ENCODE measurements at regions not wholly inside any gene's neighbourhood (a gene's known extent, or its start where the extent isn't known, plus 50 kb on each side); places are given as distances from the start of the nearest gene placed in this dataset.

DNA sequence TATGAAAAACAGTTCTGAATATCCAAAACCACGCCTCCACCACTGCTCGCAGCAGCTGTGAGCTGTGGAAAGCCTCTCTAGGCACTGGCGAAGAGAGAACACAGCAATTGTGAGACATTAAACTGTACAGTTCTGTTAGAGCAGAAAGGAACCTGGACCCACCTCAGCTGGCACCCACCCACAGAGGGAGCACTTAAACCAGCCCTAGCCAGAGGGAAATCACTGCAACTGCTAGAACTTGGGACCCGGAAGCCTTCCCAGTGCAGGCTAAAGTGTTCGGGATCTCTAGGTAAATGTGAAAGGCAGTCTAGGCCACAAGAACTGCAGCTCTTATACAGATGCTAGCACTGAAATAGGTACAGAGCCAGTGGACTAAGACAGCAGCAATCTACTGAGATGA lies 308.8 kb downstream of the PRR32 start:
- WGBS = 78% methylated on average over 5 of the region's 5 CpGs

DNA sequence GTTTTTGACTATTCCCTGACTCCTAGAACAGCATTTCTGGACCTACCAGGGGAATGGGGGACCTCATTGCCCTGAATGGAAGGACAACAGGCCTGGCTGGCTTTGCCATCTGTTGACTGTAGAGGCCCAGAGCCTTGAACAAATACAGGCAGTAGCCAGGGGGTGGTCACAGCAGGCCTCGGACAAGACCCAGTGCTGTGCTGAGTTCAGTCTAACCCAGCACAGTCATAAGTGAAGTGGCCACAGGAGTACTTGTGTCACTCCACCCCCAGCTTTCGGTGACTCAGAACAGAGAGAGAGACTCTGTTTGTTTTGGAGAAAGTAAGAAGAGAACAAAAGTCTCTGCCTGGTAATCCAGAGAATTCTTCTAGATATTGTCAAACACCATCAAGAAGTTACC lies 310.0 kb downstream of the PRR32 start:
- DNase-seq (ENCODE audit: low spot score) = no peak
- H3K27me3 ChIP-seq (ENCODE audit: control insufficient read depth in 4 of 4, insufficient read depth in 4 of 4, low read length in 3 of 4) = no peaks in the 10 kb centered on the region
- H3K9ac ChIP-seq (ENCODE audit: low read depth in 1 of 2, low read length in 2 of 2) = no peak overlapping the region
- H3K9me3 ChIP-seq (ENCODE audit: control insufficient read depth in 4 of 4, low read length in 3 of 4) = no peaks in the 10 kb centered on the region
- no peaks in the 10 kb centered on the region for H3K4me1 ChIP-seq (ENCODE audit: control insufficient read depth in 4 of 4, insufficient read depth in 4 of 4, low read length in 3 of 4)
- no peak for TF ChIP-seq GABPA (IDR thresholded peaks at IDR 0.05 in 1 of 2, conservative IDR thresholded peaks at IDR 0.05 in 1 of 2)
- TF ChIP-seq FOXA1 (IDR thresholded peaks at IDR 0.05) = no peak
- TF ChIP-seq HNF4G (IDR thresholded peaks at IDR 0.05) = no peak
- no peak for TF ChIP-seq EGR1 (IDR thresholded peaks at IDR 0.05; ENCODE audit: low read depth in 2 of 2)
- TF ChIP-seq SP1 (IDR thresholded peaks at IDR 0.05) = no peak
- TF ChIP-seq, protein P1, sequence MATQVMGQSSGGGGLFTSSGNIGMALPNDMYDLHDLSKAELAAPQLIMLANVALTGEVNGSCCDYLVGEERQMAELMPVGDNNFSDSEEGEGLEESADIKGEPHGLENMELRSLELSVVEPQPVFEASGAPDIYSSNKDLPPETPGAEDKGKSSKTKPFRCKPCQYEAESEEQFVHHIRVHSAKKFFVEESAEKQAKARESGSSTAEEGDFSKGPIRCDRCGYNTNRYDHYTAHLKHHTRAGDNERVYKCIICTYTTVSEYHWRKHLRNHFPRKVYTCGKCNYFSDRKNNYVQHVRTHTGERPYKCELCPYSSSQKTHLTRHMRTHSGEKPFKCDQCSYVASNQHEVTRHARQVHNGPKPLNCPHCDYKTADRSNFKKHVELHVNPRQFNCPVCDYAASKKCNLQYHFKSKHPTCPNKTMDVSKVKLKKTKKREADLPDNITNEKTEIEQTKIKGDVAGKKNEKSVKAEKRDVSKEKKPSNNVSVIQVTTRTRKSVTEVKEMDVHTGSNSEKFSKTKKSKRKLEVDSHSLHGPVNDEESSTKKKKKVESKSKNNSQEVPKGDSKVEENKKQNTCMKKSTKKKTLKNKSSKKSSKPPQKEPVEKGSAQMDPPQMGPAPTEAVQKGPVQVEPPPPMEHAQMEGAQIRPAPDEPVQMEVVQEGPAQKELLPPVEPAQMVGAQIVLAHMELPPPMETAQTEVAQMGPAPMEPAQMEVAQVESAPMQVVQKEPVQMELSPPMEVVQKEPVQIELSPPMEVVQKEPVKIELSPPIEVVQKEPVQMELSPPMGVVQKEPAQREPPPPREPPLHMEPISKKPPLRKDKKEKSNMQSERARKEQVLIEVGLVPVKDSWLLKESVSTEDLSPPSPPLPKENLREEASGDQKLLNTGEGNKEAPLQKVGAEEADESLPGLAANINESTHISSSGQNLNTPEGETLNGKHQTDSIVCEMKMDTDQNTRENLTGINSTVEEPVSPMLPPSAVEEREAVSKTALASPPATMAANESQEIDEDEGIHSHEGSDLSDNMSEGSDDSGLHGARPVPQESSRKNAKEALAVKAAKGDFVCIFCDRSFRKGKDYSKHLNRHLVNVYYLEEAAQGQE (IDR thresholded peaks at IDR 0.05) = no peak
- TF ChIP-seq TAF1 (conservative IDR thresholded peaks at IDR 0.05) = no peak
- no peak overlapping the region for H3K27ac ChIP-seq (ENCODE audit: low read depth in 1 of 2, low read length in 2 of 2)
- no peak overlapping the region for H3K4me3 ChIP-seq (ENCODE audit: low read depth in 1 of 3, low read length in 3 of 3)
- WGBS = 67% methylated on average over 2 of the region's 2 CpGs
- H3K36me3 ChIP-seq (ENCODE audit: control insufficient read depth in 4 of 4, insufficient read depth in 3 of 4, low read depth in 1 of 4, low read length in 3 of 4) = no peaks in the 10 kb centered on the region

More for the DNA sequence above, 308.8 kb downstream of the PRR32 start:
- Histone ChIP-seq H3K27ac (ENCODE audit: low read depth in 1 of 2, low read length in 2 of 2) (no peak overlapping the region), H3K4me1 (ENCODE audit: control insufficient read depth in 4 of 4, insufficient read depth in 4 of 4, low read length in 3 of 4) (no peaks in the 10 kb centered on the region), H3K36me3 (ENCODE audit: control insufficient read depth in 4 of 4, insufficient read depth in 3 of 4, low read depth in 1 of 4, low read length in 3 of 4) (no peaks in the 10 kb centered on the region), H3K4me3 (ENCODE audit: low read depth in 1 of 3, low read length in 3 of 3) (no peak overlapping the region), H3K9me3 (ENCODE audit: control insufficient read depth in 4 of 4, low read length in 3 of 4) (no peaks in the 10 kb centered on the region), H3K27me3 (ENCODE audit: control insufficient read depth in 4 of 4, insufficient read depth in 4 of 4, low read length in 3 of 4) (no peaks in the 10 kb centered on the region), H3K9ac (ENCODE audit: low read depth in 1 of 2, low read length in 2 of 2) (no peak overlapping the region)
- no peak for DNase-seq (ENCODE audit: low spot score)
- TF ChIP-seq, protein P2, sequence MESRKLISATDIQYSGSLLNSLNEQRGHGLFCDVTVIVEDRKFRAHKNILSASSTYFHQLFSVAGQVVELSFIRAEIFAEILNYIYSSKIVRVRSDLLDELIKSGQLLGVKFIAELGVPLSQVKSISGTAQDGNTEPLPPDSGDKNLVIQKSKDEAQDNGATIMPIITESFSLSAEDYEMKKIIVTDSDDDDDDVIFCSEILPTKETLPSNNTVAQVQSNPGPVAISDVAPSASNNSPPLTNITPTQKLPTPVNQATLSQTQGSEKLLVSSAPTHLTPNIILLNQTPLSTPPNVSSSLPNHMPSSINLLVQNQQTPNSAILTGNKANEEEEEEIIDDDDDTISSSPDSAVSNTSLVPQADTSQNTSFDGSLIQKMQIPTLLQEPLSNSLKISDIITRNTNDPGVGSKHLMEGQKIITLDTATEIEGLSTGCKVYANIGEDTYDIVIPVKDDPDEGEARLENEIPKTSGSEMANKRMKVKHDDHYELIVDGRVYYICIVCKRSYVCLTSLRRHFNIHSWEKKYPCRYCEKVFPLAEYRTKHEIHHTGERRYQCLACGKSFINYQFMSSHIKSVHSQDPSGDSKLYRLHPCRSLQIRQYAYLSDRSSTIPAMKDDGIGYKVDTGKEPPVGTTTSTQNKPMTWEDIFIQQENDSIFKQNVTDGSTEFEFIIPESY (IDR thresholded peaks at IDR 0.05) = no peak
- TF ChIP-seq, protein P3, sequence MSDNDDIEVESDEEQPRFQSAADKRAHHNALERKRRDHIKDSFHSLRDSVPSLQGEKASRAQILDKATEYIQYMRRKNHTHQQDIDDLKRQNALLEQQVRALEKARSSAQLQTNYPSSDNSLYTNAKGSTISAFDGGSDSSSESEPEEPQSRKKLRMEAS (IDR thresholded peaks at IDR 0.05) = no peak
- TF ChIP-seq NR2F2 (IDR thresholded peaks at IDR 0.05) = no peak
- no peak for TF ChIP-seq HNF4G (IDR thresholded peaks at IDR 0.05)
- TF ChIP-seq JUND (IDR thresholded peaks at IDR 0.05) = no peak
- no peak for TF ChIP-seq HNF4A (conservative IDR thresholded peaks at IDR 0.05)

DNA sequence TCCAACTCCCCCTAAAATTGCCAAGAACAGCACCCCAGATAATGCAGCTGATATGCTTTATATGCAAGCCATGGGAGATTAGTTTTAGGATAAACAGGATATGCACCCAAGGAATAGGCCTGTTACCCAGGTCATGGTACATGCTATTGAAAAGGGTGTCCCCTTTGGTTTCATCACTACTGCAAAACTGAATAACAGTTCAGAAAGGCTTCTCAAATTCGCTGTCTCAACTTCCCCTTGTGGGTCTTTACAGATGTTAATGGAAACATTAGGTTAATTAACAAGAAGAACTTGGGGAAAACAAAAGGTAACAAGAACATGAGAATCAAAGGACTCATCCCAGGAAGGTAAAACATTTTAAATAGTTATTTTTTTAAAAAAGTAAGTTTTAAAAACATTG lies 318.7 kb downstream of the PRR32 start:
- no peak overlapping the region for H3K4me3 ChIP-seq (ENCODE audit: low read depth in 1 of 3, low read length in 3 of 3)
- H3K27ac ChIP-seq (ENCODE audit: low read depth in 1 of 2, low read length in 2 of 2) = no peak overlapping the region
- WGBS = 5% methylated on average over 1 of the region's 1 CpG
- no peaks in the 10 kb centered on the region for H3K27me3 ChIP-seq (ENCODE audit: control insufficient read depth in 4 of 4, insufficient read depth in 4 of 4, low read length in 3 of 4)
- DNase-seq (ENCODE audit: low spot score) = no peak
- no peak overlapping the region for H3K9ac ChIP-seq (ENCODE audit: low read depth in 1 of 2, low read length in 2 of 2)
- no peak for TF ChIP-seq RXRA (IDR thresholded peaks at IDR 0.05)
- TF ChIP-seq YY1 (IDR thresholded peaks at IDR 0.05) = no peak
- TF ChIP-seq JUND (IDR thresholded peaks at IDR 0.05) = no peak
- TF ChIP-seq HNF4A (conservative IDR thresholded peaks at IDR 0.05) = no peak
- TF ChIP-seq, protein P1 (IDR thresholded peaks at IDR 0.05) = no peak
- TF ChIP-seq FOXA1 (IDR thresholded peaks at IDR 0.05) = no peak
- TF ChIP-seq SP1 (IDR thresholded peaks at IDR 0.05) = no peak
- TF ChIP-seq EGR1 (IDR thresholded peaks at IDR 0.05; ENCODE audit: low read depth in 2 of 2) = no peak
- TF ChIP-seq FOXA2 (IDR thresholded peaks at IDR 0.05) = no peak
- TF ChIP-seq GABPA (IDR thresholded peaks at IDR 0.05 in 1 of 2, conservative IDR thresholded peaks at IDR 0.05 in 1 of 2) = no peak
- TF ChIP-seq HNF4G (IDR thresholded peaks at IDR 0.05) = no peak
- TF ChIP-seq, protein P2 (IDR thresholded peaks at IDR 0.05) = no peak
- no peaks in the 10 kb centered on the region for H3K4me1 ChIP-seq (ENCODE audit: control insufficient read depth in 4 of 4, insufficient read depth in 4 of 4, low read length in 3 of 4)
- H3K36me3 ChIP-seq (ENCODE audit: control insufficient read depth in 4 of 4, insufficient read depth in 3 of 4, low read depth in 1 of 4, low read length in 3 of 4) = no peaks in the 10 kb centered on the region
- H3K9me3 ChIP-seq (ENCODE audit: control insufficient read depth in 4 of 4, low read length in 3 of 4) = no peaks in the 10 kb centered on the region
